Activated CD8-positive, alpha-beta memory T cell treated with anti-CD3 and anti-CD28 coated beads for 36 hours (primary cell): ENCODE measurements at regions not wholly inside any gene's neighbourhood (a gene's known extent, or its start where the extent isn't known, plus 50 kb on each side); places are given as distances from the start of the nearest gene placed in this dataset.

Experiments
- CTCF ChIA-PET: fragments of 350-600 bp; sonication (Branson Sonifier 250); formaldehyde crosslinking; loops from one replicate; lab custom pipeline; 2021; ENCODE audit warnings: antibody characterized with exemption; lab: Charles Lee
- POLR2A ChIA-PET: fragments of 350-600 bp; sonication (Branson Sonifier 250); formaldehyde crosslinking; loops from one replicate; lab custom pipeline; 2021; ENCODE audit warnings: antibody characterized with exemption; lab: Charles Lee

GRCh38 chr1:14017531-14017961 is 317.6 kb downstream of the PRDM2 start:
- CTCF ChIA-PET = no interaction called here
- POLR2A ChIA-PET = no interaction called here

GRCh38 chr1:14019461-14019860 is 319.5 kb downstream of the PRDM2 start:
- CTCF ChIA-PET = no interaction called here

GRCh38 chr1:14020006-14020405 is 320.0 kb downstream of the PRDM2 start:
- ChIA-PET CTCF (no interaction called here), POLR2A (no interaction called here)

More at GRCh38 chr1:14019461-14019860, 319.5 kb downstream of the PRDM2 start:
- POLR2A ChIA-PET = no interaction called here

GRCh38 chr1:14027099-14027498 is 327.1 kb downstream of the PRDM2 start:
- ChIA-PET POLR2A (interaction anchor here (0.5 kb wide), 1 partner anchor 37 kb away, joined by 3 read pairs; no protein-coding TSS in a partner anchor), CTCF (no interaction called here)

- CTCF ChIA-PET = no interaction called here
- POLR2A ChIA-PET = no interaction called here
These were observed 331.5 kb downstream of the PRDM2 start for GRCh38 chr1:14031461-14031860.

GRCh38 chr1:14034506-14034905 is 334.5 kb downstream of the PRDM2 start:
- CTCF ChIA-PET = no interaction called here
- POLR2A ChIA-PET = no interaction called here

GRCh38 chr1:14037101-14037847 is 337.3 kb downstream of the PRDM2 start:
- CTCF ChIA-PET = no interaction called here
- POLR2A ChIA-PET = interaction anchor here (0.6 kb wide), 1 partner anchor 752 kb away, joined by 3 read pairs; no protein-coding TSS in a partner anchor

GRCh38 chr1:14039582-14040430 is 339.8 kb downstream of the PRDM2 start:
- ChIA-PET CTCF (no interaction called here), POLR2A (no interaction called here)

- ChIA-PET CTCF (no interaction called here), POLR2A (no interaction called here)
These were observed 350.0 kb downstream of the PRDM2 start for GRCh38 chr1:14049965-14050364.

GRCh38 chr1:14055442-14056223 is 355.6 kb downstream of the PRDM2 start:
- POLR2A ChIA-PET = no interaction called here
- CTCF ChIA-PET = no interaction called here

- ChIA-PET POLR2A (no interaction called here), CTCF (no interaction called here)
These were observed 357.7 kb downstream of the PRDM2 start for GRCh38 chr1:14057640-14058039.

- ChIA-PET POLR2A (no interaction called here), CTCF (no interaction called here)
These were observed 361.2 kb downstream of the PRDM2 start for GRCh38 chr1:14061204-14061603.

- POLR2A ChIA-PET = no interaction called here
- CTCF ChIA-PET = no interaction called here
These were observed 361.7 kb downstream of the PRDM2 start for GRCh38 chr1:14061722-14062121.

- CTCF ChIA-PET = no interaction called here
These were observed 362.7 kb downstream of the PRDM2 start for GRCh38 chr1:14062669-14063068.

GRCh38 chr1:14064649-14065442 is 364.9 kb downstream of the PRDM2 start:
- ChIA-PET CTCF (no interaction called here), POLR2A (interaction anchor here (0.7 kb wide), 1 partner anchor 38 kb away, joined by 3 read pairs; no protein-coding TSS in a partner anchor)

More at GRCh38 chr1:14062669-14063068, 362.7 kb downstream of the PRDM2 start:
- POLR2A ChIA-PET = no interaction called here

- POLR2A ChIA-PET = no interaction called here
- CTCF ChIA-PET = no interaction called here
These were observed 365.5 kb downstream of the PRDM2 start for GRCh38 chr1:14065486-14065885.

GRCh38 chr1:14067036-14067435 is 367.0 kb downstream of the PRDM2 start:
- CTCF ChIA-PET = interaction anchor here (0.5 kb wide), 1 partner anchor 992 kb away, joined by 3 read pairs; no protein-coding TSS in a partner anchor
- POLR2A ChIA-PET = no interaction called here

- ChIA-PET CTCF (no interaction called here), POLR2A (no interaction called here)
These were observed 367.7 kb downstream of the PRDM2 start for GRCh38 chr1:14067711-14068110.

GRCh38 chr1:14071581-14071980 is 371.6 kb downstream of the PRDM2 start:
- CTCF ChIA-PET = no interaction called here
- POLR2A ChIA-PET = no interaction called here
